ENCODE measurements at regions not wholly inside any gene's neighbourhood (a gene's known extent, or its start where the extent isn't known, plus 50 kb on each side); places are given as distances from the start of the nearest gene placed in this dataset.

DNA sequence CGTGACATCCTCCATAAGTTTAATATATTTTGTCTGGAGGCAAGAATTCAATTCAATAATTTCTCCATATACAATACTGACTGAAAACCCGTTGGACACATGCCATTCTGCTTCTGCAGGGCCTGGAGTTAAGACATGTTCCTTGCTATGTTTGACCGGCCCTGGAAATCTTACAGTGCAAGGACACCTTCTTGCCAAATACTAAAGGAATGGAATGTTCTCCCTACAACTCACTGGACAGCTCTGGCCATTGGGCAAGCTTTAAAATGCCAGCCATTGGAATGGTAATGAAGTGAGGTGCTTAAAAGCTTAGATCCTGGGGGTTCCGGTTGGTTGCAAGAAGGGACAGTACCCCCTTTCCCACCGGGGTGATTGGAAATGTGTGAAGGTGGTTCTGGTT is 329.8 kb upstream of the PROK2 start:
- H3K9me3 ChIP-seq (ENCODE audit: low read length): no peaks in the 10 kb centered on the region
- no peaks in the 10 kb centered on the region for H3K4me1 ChIP-seq (ENCODE audit: insufficient read depth, low read length)
- no peak overlapping the region for H2AFZ ChIP-seq (ENCODE audit: low read depth, low read length)
- peaks cover 10% of the 10 kb centered on the region for H3K27me3 ChIP-seq (ENCODE audit: insufficient read depth, low read length)
- no peak overlapping the region for H3K4me3 ChIP-seq (ENCODE audit: low read length)
- no peaks in the 10 kb centered on the region for H3K36me3 ChIP-seq (ENCODE audit: insufficient read depth, low read length)

DNA sequence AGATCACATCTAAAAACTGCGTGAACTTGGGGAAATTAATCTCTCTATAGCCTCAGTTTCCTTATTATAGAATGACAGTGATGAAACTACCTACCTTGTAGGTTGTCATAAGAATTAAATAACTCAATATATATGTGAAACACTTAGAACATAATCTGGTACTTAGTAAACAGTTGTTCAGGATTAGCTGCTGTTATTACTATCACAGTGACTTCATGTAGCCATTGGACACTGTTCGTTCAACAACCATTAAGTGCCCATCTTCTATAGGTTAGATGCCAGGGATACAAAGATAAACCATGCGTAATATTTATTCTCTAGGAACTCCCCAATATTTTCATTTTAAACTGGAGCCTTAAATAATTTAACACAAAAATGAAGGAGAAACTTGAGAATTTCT is 329.0 kb upstream of the PROK2 start:
- Histone ChIP-seq H3K27me3 (ENCODE audit: insufficient read depth, low read length) (peaks cover 14% of the 10 kb centered on the region), H2AFZ (ENCODE audit: low read depth, low read length) (no peak overlapping the region), H3K4me3 (ENCODE audit: low read length) (no peak overlapping the region)

DNA sequence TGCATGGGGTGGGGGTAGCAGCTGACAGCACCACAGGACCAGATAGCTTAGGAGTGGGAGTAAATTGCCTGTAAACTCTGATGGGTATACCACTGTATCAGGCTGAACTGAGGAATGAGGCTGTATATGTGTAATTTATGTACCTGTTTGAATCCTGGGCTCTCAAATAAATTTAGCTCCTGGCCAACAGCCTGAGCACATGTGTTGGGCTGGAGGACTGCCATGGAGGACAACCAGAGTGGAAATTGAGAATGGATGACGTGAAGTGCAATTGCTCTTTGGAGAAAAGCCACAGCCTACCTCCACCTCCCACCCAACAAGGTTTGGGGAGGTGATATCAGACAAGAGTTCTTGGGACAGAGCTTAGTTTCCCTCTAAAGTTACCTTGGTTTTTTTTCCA is 328.6 kb upstream of the PROK2 start:
- no peaks in the 10 kb centered on the region for H3K4me1 ChIP-seq (ENCODE audit: insufficient read depth, low read length)
- H3K27me3 ChIP-seq (ENCODE audit: insufficient read depth, low read length): peaks cover 18% of the 10 kb centered on the region
- no peak overlapping the region for H3K4me3 ChIP-seq (ENCODE audit: low read length)
- no peaks in the 10 kb centered on the region for H3K36me3 ChIP-seq (ENCODE audit: insufficient read depth, low read length)
- H3K9me3 ChIP-seq (ENCODE audit: low read length): no peaks in the 10 kb centered on the region
- no peak overlapping the region for H2AFZ ChIP-seq (ENCODE audit: low read depth, low read length)

More for the DNA sequence above, 329.0 kb upstream of the PROK2 start:
- H3K4me1 ChIP-seq (ENCODE audit: insufficient read depth, low read length): no peaks in the 10 kb centered on the region
- H3K36me3 ChIP-seq (ENCODE audit: insufficient read depth, low read length): no peaks in the 10 kb centered on the region
- H3K9me3 ChIP-seq (ENCODE audit: low read length): no peaks in the 10 kb centered on the region

DNA sequence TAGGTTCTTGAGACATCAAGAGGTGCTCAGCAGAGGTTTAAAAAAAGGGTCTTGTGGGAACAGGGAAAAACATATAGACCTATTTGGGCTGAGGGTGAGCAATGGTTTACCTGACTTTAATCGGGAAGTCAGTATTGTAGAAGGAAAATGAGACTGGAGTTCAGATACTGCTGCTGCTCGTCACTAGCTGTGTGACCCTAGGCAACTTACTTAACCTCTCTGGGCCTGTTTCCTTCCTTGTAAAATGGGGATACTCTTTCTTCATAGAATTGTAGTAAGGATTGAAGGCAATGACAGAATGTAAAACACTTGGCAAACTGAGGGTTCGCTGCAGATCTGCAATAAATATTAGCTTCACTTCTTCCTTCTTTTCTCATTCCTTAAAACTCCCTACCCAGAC is 327.5 kb upstream of the PROK2 start:
- no peaks in the 10 kb centered on the region for H3K9me3 ChIP-seq (ENCODE audit: low read length)
- no peak overlapping the region for H3K4me3 ChIP-seq (ENCODE audit: low read length)
- H3K4me1 ChIP-seq (ENCODE audit: insufficient read depth, low read length): no peaks in the 10 kb centered on the region
- H3K36me3 ChIP-seq (ENCODE audit: insufficient read depth, low read length): no peaks in the 10 kb centered on the region
- H2AFZ ChIP-seq (ENCODE audit: low read depth, low read length): no peak overlapping the region
- H3K27me3 ChIP-seq (ENCODE audit: insufficient read depth, low read length): peaks cover 19% of the 10 kb centered on the region

DNA sequence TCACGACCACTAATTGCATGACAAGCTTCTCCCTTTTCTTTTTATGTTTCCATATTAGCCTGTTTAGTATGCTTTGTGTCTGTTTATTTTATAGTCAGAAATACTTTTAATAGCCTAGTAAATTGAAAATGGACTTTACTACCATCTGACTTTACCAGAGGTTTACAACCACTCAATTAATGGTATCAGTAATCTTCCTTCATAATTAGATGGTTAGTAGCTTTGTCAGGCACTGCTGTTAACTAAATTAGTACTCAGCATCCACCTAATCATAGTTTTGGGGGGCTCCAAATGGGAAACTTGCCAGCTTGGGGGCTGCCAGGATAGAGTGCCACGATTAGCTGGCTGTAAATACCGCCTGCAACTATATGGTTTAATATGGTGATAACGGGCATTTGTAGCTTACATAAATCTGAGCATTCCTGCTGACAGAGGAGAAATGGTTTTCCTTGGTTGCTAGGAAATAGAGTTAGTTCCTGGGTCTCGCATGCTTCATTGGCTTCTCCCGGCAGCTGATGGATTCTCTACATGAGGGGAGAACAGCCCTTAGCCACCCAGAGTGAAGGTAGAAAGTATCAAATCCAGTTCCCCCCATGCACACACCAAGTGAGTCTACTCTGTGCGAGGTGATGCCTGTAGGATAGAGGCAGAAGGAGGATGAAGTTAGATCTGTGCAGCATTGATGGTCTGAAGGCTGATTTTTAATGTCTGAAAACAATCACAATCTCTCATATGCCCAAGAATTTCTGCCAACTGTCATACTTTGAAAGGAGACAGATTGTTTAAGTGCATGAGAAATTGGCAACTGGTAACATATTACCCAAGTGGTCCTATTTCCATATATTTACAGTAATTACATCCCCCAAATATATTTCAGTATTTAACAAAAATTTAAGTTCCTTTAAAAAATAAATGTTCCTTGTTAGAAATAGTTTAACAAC is 326.6 kb upstream of the PROK2 start:
- H3K9me3 ChIP-seq (ENCODE audit: low read length): no peaks in the 10 kb centered on the region
- H3K36me3 ChIP-seq (ENCODE audit: insufficient read depth, low read length): no peaks in the 10 kb centered on the region
- H3K27me3 ChIP-seq (ENCODE audit: insufficient read depth, low read length): peaks cover 18% of the 10 kb centered on the region
- no peak overlapping the region for H2AFZ ChIP-seq (ENCODE audit: low read depth, low read length)
- no peaks in the 10 kb centered on the region for H3K4me1 ChIP-seq (ENCODE audit: insufficient read depth, low read length)
- H3K4me3 ChIP-seq (ENCODE audit: low read length): no peak overlapping the region

DNA sequence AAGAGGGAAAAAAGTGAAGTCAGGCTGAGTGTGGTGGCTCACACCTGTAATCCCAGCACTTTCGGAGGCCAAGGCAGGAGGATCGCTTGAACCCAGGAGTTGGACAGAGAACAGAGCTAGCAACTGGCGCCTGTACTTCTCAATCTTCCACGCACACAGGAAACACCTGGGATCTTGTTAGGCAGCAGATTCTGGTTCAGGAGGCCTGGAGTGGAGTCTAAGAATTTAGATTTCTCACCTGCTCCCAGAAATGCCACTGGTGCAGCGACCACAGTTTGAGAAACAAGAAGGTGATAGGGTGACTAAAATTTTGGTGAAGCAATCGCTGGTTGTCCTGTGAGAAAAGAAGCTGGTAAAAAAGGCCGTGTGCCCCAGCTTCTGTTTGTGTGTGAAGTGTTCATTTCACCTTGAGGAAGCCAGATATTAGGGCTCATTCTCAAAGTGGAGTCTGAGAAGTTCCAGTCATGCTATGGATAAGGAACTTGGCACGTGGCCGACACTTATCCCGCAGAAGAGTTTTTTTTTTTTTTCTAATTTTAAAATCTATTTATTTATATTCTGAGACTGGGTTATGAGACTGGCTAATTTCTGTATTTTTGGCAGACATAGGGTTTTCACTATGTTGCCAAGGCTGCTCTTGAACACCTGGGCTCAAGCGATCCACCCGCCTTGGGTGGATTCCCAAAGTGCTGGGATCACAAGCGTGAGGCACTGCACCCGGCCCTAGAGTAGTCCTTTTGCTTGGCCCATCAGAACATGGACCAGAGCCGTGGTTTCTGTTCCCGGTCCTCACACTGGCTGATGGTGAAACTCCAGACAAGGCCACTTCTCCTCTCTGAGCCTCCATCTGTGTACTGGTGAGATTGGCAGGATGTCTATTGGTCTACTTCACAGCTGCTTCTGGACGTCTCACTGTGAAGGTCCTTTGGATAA is 324.6 kb upstream of the PROK2 start:
- Histone ChIP-seq H3K27me3 (ENCODE audit: insufficient read depth, low read length) (peaks cover 31% of the 10 kb centered on the region), H3K4me3 (ENCODE audit: low read length) (no peak overlapping the region), H3K36me3 (ENCODE audit: insufficient read depth, low read length) (no peaks in the 10 kb centered on the region), H3K4me1 (ENCODE audit: insufficient read depth, low read length) (no peaks in the 10 kb centered on the region), H2AFZ (ENCODE audit: low read depth, low read length) (no peak overlapping the region), H3K9me3 (ENCODE audit: low read length) (no peaks in the 10 kb centered on the region)

DNA sequence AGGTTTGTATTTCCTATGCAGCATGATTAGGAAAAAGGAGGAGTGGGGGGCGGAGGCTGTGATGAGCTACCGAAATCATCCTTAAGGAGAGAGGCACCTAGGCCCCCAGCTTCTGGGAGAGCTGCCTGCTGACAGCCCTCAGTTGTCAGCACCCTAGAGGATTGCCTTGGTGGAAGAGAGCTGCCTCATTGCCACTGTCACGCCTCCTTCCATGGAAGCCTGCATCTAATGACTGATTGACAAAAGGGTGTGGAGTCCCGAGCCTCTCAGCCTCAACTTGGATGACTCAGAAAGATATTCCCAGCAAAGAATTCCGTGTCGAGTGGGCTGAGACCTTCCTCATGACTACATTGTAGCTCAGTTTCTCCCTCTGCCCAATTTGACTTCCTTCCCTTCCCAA is 320.4 kb upstream of the PROK2 start:
- no peak overlapping the region for H2AFZ ChIP-seq (ENCODE audit: low read depth, low read length)
- H3K4me3 ChIP-seq (ENCODE audit: low read length): no peak overlapping the region
- no peaks in the 10 kb centered on the region for H3K36me3 ChIP-seq (ENCODE audit: insufficient read depth, low read length)
- H3K27me3 ChIP-seq (ENCODE audit: insufficient read depth, low read length): peaks cover 36% of the 10 kb centered on the region
- H3K9me3 ChIP-seq (ENCODE audit: low read length): no peaks in the 10 kb centered on the region
- H3K4me1 ChIP-seq (ENCODE audit: insufficient read depth, low read length): peaks cover 10% of the 10 kb centered on the region

DNA sequence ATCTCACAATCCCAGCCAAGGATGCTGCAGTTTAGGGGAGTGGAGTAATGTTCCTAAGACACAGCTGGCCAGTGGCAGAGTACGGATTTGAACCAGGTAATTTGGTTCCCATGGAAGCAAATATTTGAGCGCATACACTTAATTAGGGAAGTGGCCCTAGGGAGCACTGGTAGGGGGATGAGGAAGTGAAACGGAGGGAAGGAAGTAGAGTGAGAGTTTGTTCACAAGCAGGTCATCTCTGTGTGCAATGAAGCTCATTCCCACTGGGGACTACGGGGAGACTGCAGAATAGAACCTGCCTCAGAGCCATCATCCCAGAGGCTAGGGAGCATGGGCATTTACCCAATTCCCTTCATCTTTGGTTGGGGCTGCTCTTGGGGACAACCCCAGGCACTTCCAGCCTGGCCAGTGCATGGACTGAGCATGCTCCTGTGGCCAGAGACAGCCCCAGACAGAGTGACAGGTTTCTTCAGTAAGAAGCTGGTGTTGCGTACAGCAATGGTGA is 317.2 kb upstream of the PROK2 start:
- Histone ChIP-seq H2AFZ (ENCODE audit: low read depth, low read length) (no peak overlapping the region), H3K9me3 (ENCODE audit: low read length) (no peaks in the 10 kb centered on the region), H3K4me1 (ENCODE audit: insufficient read depth, low read length) (peaks cover 10% of the 10 kb centered on the region), H3K27me3 (ENCODE audit: insufficient read depth, low read length) (peaks cover 48% of the 10 kb centered on the region), H3K36me3 (ENCODE audit: insufficient read depth, low read length) (no peaks in the 10 kb centered on the region), H3K4me3 (ENCODE audit: low read length) (no peak overlapping the region)

DNA sequence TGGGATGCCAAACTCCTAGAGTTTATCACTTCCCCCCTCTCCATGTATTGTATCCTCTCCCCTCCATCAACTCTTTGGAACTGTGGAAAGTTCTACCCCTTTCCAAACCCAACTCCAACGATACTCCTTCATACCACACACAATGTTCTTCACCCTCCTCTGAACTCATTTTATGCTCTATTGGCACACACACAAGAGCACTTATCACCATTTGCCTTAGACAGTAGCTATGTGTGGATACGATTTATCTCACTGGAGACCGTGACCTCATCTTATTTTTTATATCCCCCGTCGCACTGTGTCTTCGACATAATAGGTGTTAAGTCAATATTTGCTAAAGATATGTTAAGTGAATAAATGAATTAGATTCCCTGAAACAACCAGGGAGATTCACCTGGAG is 316.5 kb upstream of the PROK2 start:
- peak overlapping the region; percentile 8 for H3K4me3 ChIP-seq (ENCODE audit: low read length)
- H3K4me1 ChIP-seq (ENCODE audit: insufficient read depth, low read length): peaks cover 10% of the 10 kb centered on the region
- peaks cover 47% of the 10 kb centered on the region for H3K27me3 ChIP-seq (ENCODE audit: insufficient read depth, low read length)
- no peaks in the 10 kb centered on the region for H3K36me3 ChIP-seq (ENCODE audit: insufficient read depth, low read length)
- no peaks in the 10 kb centered on the region for H3K9me3 ChIP-seq (ENCODE audit: low read length)
- H2AFZ ChIP-seq (ENCODE audit: low read depth, low read length): no peak overlapping the region

DNA sequence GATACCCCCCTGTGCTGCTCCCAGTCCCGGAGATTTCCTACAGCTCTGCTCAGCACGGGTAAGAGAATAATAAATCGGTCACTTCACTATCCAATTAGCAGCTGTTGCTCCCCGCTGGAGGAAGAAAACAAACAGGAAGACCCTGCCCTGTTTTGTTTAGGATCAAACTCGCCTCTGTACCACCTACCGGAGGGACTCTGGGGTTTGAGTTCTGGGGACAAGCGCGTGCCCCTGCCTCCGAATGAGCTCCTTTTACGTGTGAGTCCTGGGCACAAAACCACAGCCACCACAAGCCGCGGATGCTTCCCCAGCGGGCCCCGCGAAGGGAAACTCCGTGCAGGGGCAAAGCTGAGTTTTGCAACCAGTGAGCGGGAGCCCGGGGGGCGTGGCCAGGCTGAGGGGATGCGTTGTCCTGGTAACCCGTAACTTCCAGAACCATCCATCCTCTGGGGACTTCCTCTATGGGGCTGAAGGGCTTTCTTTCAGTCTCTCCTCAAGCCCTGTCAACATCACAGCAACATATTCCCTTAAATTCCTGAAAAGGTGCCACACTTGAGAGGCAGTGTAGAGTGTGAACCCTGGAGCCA is 315.7 kb upstream of the PROK2 start:
- H2AFZ ChIP-seq (ENCODE audit: low read depth, low read length): peak overlapping the region; percentile 74
- peaks cover 40% of the 10 kb centered on the region for H3K27me3 ChIP-seq (ENCODE audit: insufficient read depth, low read length)
- no peaks in the 10 kb centered on the region for H3K9me3 ChIP-seq (ENCODE audit: low read length)
- H3K4me1 ChIP-seq (ENCODE audit: insufficient read depth, low read length): peaks cover 10% of the 10 kb centered on the region
- H3K4me3 ChIP-seq (ENCODE audit: low read length): peak overlapping the region; percentile 8
- no peaks in the 10 kb centered on the region for H3K36me3 ChIP-seq (ENCODE audit: insufficient read depth, low read length)

DNA sequence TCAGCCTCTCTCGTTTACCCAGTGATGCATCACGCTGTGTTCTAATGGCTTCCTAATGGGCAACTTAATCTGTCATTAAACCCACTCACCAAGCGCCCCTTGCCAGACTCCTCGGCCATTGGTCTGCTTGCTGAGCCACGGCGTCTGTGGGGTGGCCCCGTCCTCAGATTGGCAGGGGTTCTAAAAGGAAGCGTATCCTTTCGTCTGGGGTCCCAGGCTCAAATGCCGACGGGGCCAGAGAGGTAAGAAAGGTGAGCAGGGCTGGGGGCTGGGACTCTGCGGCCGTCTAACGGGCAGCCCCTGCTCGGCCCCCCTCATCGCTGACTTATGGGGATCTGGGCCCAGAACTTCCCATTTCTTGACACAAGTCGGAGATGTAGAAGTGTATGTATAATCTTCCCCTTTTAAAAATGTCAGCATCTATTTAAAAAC is 315.1 kb upstream of the PROK2 start:
- Histone ChIP-seq H3K9me3 (ENCODE audit: low read length) (no peaks in the 10 kb centered on the region), H3K4me3 (ENCODE audit: low read length) (no peak overlapping the region), H3K27me3 (ENCODE audit: insufficient read depth, low read length) (peaks cover 35% of the 10 kb centered on the region), H2AFZ (ENCODE audit: low read depth, low read length) (peak overlapping the region; percentile 74), H3K4me1 (ENCODE audit: insufficient read depth, low read length) (peaks cover 10% of the 10 kb centered on the region), H3K36me3 (ENCODE audit: insufficient read depth, low read length) (no peaks in the 10 kb centered on the region)

DNA sequence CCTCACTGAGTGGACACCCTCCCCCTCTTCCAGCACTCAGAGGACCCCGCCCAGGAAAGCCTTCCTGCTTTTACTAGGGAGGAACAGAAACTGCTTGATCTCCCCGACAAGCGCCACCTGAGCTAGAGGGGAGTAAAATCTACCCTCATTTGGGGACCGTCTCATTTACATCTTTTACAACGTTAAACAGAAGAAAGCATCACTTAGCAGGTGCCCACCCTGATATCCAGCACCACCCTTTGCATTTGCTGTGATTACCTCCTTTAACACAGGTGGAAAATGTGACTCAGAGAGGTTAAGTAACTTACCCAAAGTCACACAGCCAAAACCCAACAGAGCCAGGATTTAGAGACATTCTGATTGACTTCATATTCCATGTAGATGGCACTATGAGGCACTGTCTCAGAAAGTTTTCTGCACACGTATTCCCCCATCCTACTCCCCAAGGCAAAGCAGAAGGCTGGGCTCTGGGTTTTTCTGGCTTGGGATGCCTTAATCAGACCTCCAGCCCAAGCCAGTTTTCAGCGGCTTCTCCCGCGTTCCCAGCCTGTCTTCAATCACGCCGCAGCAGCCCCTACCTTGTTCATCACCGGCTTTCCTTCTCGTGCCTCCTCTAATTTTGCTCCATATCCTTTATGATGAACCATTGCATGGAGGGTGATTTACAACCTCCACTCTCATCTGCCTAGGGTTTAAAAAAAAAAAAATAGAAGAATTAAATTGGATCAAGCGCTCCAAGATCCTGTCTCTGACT is 314.6 kb upstream of the PROK2 start:
- Histone ChIP-seq H3K4me1 (ENCODE audit: insufficient read depth, low read length) (peaks cover 10% of the 10 kb centered on the region), H3K36me3 (ENCODE audit: insufficient read depth, low read length) (no peaks in the 10 kb centered on the region), H3K27me3 (ENCODE audit: insufficient read depth, low read length) (peaks cover 32% of the 10 kb centered on the region), H3K9me3 (ENCODE audit: low read length) (no peaks in the 10 kb centered on the region), H3K4me3 (ENCODE audit: low read length) (no peak overlapping the region), H2AFZ (ENCODE audit: low read depth, low read length) (no peak overlapping the region)

Measured in neuron (in vitro differentiated cells).